ENCODE measurements at regions not wholly inside any gene's neighbourhood (a gene's known extent, or its start where the extent isn't known, plus 50 kb on each side); places are given as distances from the start of the nearest gene placed in this dataset.
"Not testable (repeated sequence)": the region's sequence is repeated elsewhere in the genome, so short reads cannot be mapped to it uniquely, and the experiment has no call there.

GRCh38 chr9:71279151-71279739 is 157.8 kb upstream of the TRPM3 start:
- ChIA-PET POLR2A (no interaction called here), CTCF (interaction anchor here (0.6 kb wide), 1 partner anchor 30 kb away, joined by 5 read pairs; no protein-coding TSS in a partner anchor)
- no peak overlapping the region for H3K27ac Mint-ChIP-seq
- H3K9me3 Mint-ChIP-seq, result no peaks in the 10 kb centered on the region
- no peak for DNase-seq
- H3K4me3 Mint-ChIP-seq, result no peak overlapping the region
- H3K27me3 Mint-ChIP-seq, result no peaks in the 10 kb centered on the region
- H3K4me1 Mint-ChIP-seq (ENCODE audit: low read depth), result no peaks in the 10 kb centered on the region
- intact Hi-C loops (cut with micrococcal nuclease), result no loop called here
- H3K36me3 Mint-ChIP-seq, result no peaks in the 10 kb centered on the region

- ChIA-PET CTCF (interaction anchor here (1.8 kb wide), 1 partner anchor 12 kb away, joined by 8 read pairs; no protein-coding TSS in a partner anchor), POLR2A (no interaction called here)
- Mint-ChIP-seq H3K4me3 (no peak overlapping the region), H3K27ac (no peak overlapping the region), H3K27me3 (peaks cover 4% of the 10 kb centered on the region), H3K4me1 (ENCODE audit: low read depth) (no peaks in the 10 kb centered on the region), H3K9me3 (no peaks in the 10 kb centered on the region), H3K36me3 (no peaks in the 10 kb centered on the region)
- DNase-seq, result no peak
- intact Hi-C loops (cut with micrococcal nuclease), result no loop called here
Measured at GRCh38 chr9:71273613-71274012, 152.2 kb upstream of the TRPM3 start.

- Mint-ChIP-seq H3K9me3 (no peaks in the 10 kb centered on the region), H3K36me3 (no peaks in the 10 kb centered on the region), H3K27ac (no peak overlapping the region), H3K4me3 (no peak overlapping the region), H3K27me3 (peaks cover 5% of the 10 kb centered on the region), H3K4me1 (ENCODE audit: low read depth) (no peaks in the 10 kb centered on the region)
- DNase-seq, result no peak
- ChIA-PET POLR2A (no interaction called here), CTCF (interaction anchor here (1.5 kb wide), 1 partner anchor 13 kb away, joined by 5 read pairs; no protein-coding TSS in a partner anchor)
- intact Hi-C loops (cut with micrococcal nuclease), result no loop called here
Measured at GRCh38 chr9:71271602-71272001, 150.2 kb upstream of the TRPM3 start.

GRCh38 chr9:71270554-71270953 is 149.1 kb upstream of the TRPM3 start:
- DNase-seq, result no peak
- POLR2A ChIA-PET, result no interaction called here
- CTCF ChIA-PET, result interaction anchor here (1.5 kb wide), 1 partner anchor 14 kb away, joined by 5 read pairs; no protein-coding TSS in a partner anchor
- H3K4me3 Mint-ChIP-seq, result no peak overlapping the region
- H3K36me3 Mint-ChIP-seq, result no peaks in the 10 kb centered on the region
- H3K27ac Mint-ChIP-seq, result no peak overlapping the region
- intact Hi-C loops (cut with micrococcal nuclease), result no loop called here
- no peaks in the 10 kb centered on the region for H3K4me1 Mint-ChIP-seq (ENCODE audit: low read depth)
- H3K9me3 Mint-ChIP-seq, result no peaks in the 10 kb centered on the region
- H3K27me3 Mint-ChIP-seq, result peaks cover 6% of the 10 kb centered on the region

GRCh38 chr9:71269859-71270258 is 148.4 kb upstream of the TRPM3 start:
- Mint-ChIP-seq H3K27me3 (peaks cover 6% of the 10 kb centered on the region), H3K27ac (no peak overlapping the region), H3K4me1 (ENCODE audit: low read depth) (no peaks in the 10 kb centered on the region), H3K36me3 (no peaks in the 10 kb centered on the region), H3K9me3 (no peaks in the 10 kb centered on the region), H3K4me3 (no peak overlapping the region)
- DNase-seq, result no peak
- ChIA-PET POLR2A (no interaction called here), CTCF (no interaction called here)
- intact Hi-C loops (cut with micrococcal nuclease), result no loop called here

GRCh38 chr9:71268871-71269635 is 147.6 kb upstream of the TRPM3 start:
- H3K27ac Mint-ChIP-seq, result no peak overlapping the region

GRCh38 chr9:71263451-71263850 is 142.0 kb upstream of the TRPM3 start:
- POLR2A ChIA-PET, result no interaction called here
- no peaks in the 10 kb centered on the region for H3K36me3 Mint-ChIP-seq

More at GRCh38 chr9:71268871-71269635, 147.6 kb upstream of the TRPM3 start:
- Mint-ChIP-seq H3K4me1 (ENCODE audit: low read depth) (no peaks in the 10 kb centered on the region), H3K36me3 (no peaks in the 10 kb centered on the region), H3K4me3 (no peak overlapping the region), H3K9me3 (no peaks in the 10 kb centered on the region), H3K27me3 (peaks cover 6% of the 10 kb centered on the region)
- no peak for DNase-seq
- intact Hi-C loops (cut with micrococcal nuclease), result no loop called here
- ChIA-PET POLR2A (no interaction called here), CTCF (interaction anchor here (0.7 kb wide), 1 partner anchor 16 kb away, joined by 4 read pairs; no protein-coding TSS in a partner anchor)

GRCh38 chr9:71260419-71260818 is 139.0 kb upstream of the TRPM3 start:
- H3K4me1 Mint-ChIP-seq (ENCODE audit: low read depth); DNase-seq: not testable (repeated sequence)

More at GRCh38 chr9:71263451-71263850, 142.0 kb upstream of the TRPM3 start:
- Mint-ChIP-seq H3K4me3 (no peak overlapping the region), H3K27me3 (peaks cover 2% of the 10 kb centered on the region), H3K9me3 (no peaks in the 10 kb centered on the region), H3K27ac (no peak overlapping the region), H3K4me1 (ENCODE audit: low read depth) (no peaks in the 10 kb centered on the region)
- CTCF ChIA-PET, result no interaction called here
- DNase-seq, result no peak
- intact Hi-C loops (cut with micrococcal nuclease), result no loop called here

GRCh38 chr9:71254592-71255277 is 133.3 kb upstream of the TRPM3 start:
- DNase-seq, result no peak
- CTCF ChIA-PET, result no interaction called here
- no peaks in the 10 kb centered on the region for H3K9me3 Mint-ChIP-seq

More at GRCh38 chr9:71260419-71260818, 139.0 kb upstream of the TRPM3 start:
- POLR2A ChIA-PET; intact Hi-C loops (cut with micrococcal nuclease); H3K27ac Mint-ChIP-seq; CTCF ChIA-PET; H3K27me3 Mint-ChIP-seq; H3K9me3 Mint-ChIP-seq; H3K36me3 Mint-ChIP-seq; H3K4me3 Mint-ChIP-seq: not testable (repeated sequence)

GRCh38 chr9:71253011-71253410 is 131.6 kb upstream of the TRPM3 start:
- Mint-ChIP-seq H3K27me3 (no peaks in the 10 kb centered on the region), H3K4me3 (no peak overlapping the region), H3K36me3 (no peaks in the 10 kb centered on the region), H3K9me3 (no peaks in the 10 kb centered on the region), H3K27ac (no peak overlapping the region), H3K4me1 (ENCODE audit: low read depth) (no peaks in the 10 kb centered on the region)
- intact Hi-C loops (cut with micrococcal nuclease), result loop anchor here (5.0 kb wide), 1 partner anchor 611 kb away; no protein-coding TSS in a partner anchor
- ChIA-PET POLR2A (no interaction called here), CTCF (no interaction called here)
- DNase-seq, result no peak

More at GRCh38 chr9:71254592-71255277, 133.3 kb upstream of the TRPM3 start:
- no peaks in the 10 kb centered on the region for H3K36me3 Mint-ChIP-seq
- H3K27ac Mint-ChIP-seq, result no peak overlapping the region
- POLR2A ChIA-PET, result no interaction called here
- no peak overlapping the region for H3K4me3 Mint-ChIP-seq
- intact Hi-C loops (cut with micrococcal nuclease), result loop anchor here (5.0 kb wide), 1 partner anchor 612 kb away; no protein-coding TSS in a partner anchor
- H3K27me3 Mint-ChIP-seq, result no peaks in the 10 kb centered on the region
- no peaks in the 10 kb centered on the region for H3K4me1 Mint-ChIP-seq (ENCODE audit: low read depth)

- Mint-ChIP-seq H3K4me3 (no peak overlapping the region), H3K27ac (no peak overlapping the region)
Measured at GRCh38 chr9:71250581-71250980, 129.2 kb upstream of the TRPM3 start.

GRCh38 chr9:71249729-71250317 is 128.4 kb upstream of the TRPM3 start:
- intact Hi-C loops (cut with micrococcal nuclease), result loop anchor here (5.0 kb wide), 1 partner anchor 608 kb away; no protein-coding TSS in a partner anchor
- CTCF ChIA-PET, result interaction anchor here (0.6 to 2.1 kb wide), 5 partner anchors 8 to 610 kb away, joined by 3 to 15 read pairs (median 5); no protein-coding TSS in a partner anchor
- Mint-ChIP-seq H3K9me3 (no peaks in the 10 kb centered on the region), H3K27ac (no peak overlapping the region), H3K4me3 (no peak overlapping the region), H3K36me3 (no peaks in the 10 kb centered on the region), H3K4me1 (ENCODE audit: low read depth) (no peaks in the 10 kb centered on the region), H3K27me3 (peaks cover 1% of the 10 kb centered on the region)
- no peak for DNase-seq
- POLR2A ChIA-PET, result no interaction called here

More at GRCh38 chr9:71250581-71250980, 129.2 kb upstream of the TRPM3 start:
- no peaks in the 10 kb centered on the region for H3K27me3 Mint-ChIP-seq
- H3K4me1 Mint-ChIP-seq (ENCODE audit: low read depth), result no peaks in the 10 kb centered on the region
- no peak for DNase-seq
- ChIA-PET CTCF (interaction anchor here (0.6 to 1.6 kb wide), 4 partner anchors 9 to 334 kb away, joined by 3 to 5 read pairs (median 3); no protein-coding TSS in a partner anchor), POLR2A (no interaction called here)
- H3K9me3 Mint-ChIP-seq, result no peaks in the 10 kb centered on the region
- intact Hi-C loops (cut with micrococcal nuclease), result loop anchor here (5.0 kb wide), 1 partner anchor 608 kb away; no protein-coding TSS in a partner anchor
- H3K36me3 Mint-ChIP-seq, result no peaks in the 10 kb centered on the region

Data from activated CD4-positive, alpha-beta memory T cell treated with anti-CD3 and anti-CD28 coated beads for 36 hours (primary cell).